Karpas-422 (cell line): ENCODE measurements at regions not wholly inside any gene's neighbourhood (a gene's known extent, or its start where the extent isn't known, plus 50 kb on each side); places are given as distances from the start of the nearest gene placed in this dataset.

Source experiments
- DNase-seq: peaks from one replicate; pipeline ENCODE4 v3.0.0-alpha.2; 2015
- H2AFZ ChIP-seq: fragments of 200-600 bp; sonication (generic); 2 replicates; pipeline ENCODE4 v1.6.1; 2014; ENCODE audit warnings: antibody characterized with exemption, low read length, mixed read lengths
- H3K27ac ChIP-seq: fragments of 200-600 bp; sonication (generic); 2 replicates; pipeline ENCODE4 v1.5.1; 2014; ENCODE audit warnings: mild to moderate bottlenecking, low read length, moderate library complexity
- H3K27me3 ChIP-seq: fragments of 200-600 bp; sonication (generic); 2 replicates; pipeline ENCODE4 v1.6.1; 2014; ENCODE audit warnings: low read length, mixed read lengths
- H3K36me3 ChIP-seq: fragments of 200-600 bp; sonication (generic); 2 replicates; pipeline ENCODE4 v1.6.1; 2014; ENCODE audit warnings: low read length, mixed read lengths; ENCODE audit not compliant: insufficient read depth
- H3K4me1 ChIP-seq: fragments of 200-600 bp; sonication (generic); 2 replicates; pipeline ENCODE4 v1.6.1; 2014; ENCODE audit warnings: mild to moderate bottlenecking, low read length, mixed read lengths
- H3K4me2 ChIP-seq: fragments of 200-600 bp; sonication (generic); 2 replicates; pipeline ENCODE4 v1.6.1; 2014; ENCODE audit warnings: low read length, low read depth, mild to moderate bottlenecking; ENCODE audit not compliant: poor library complexity, severe bottlenecking
- H3K4me3 ChIP-seq: fragments of 200-600 bp; sonication (generic); 2 replicates; pipeline ENCODE4 v1.5.1; 2014; ENCODE audit warnings: mild to moderate bottlenecking, antibody characterized with exemption, low read length, mixed read lengths
- H3K79me2 ChIP-seq: fragments of 200-600 bp; sonication (generic); 2 replicates; pipeline ENCODE4 v1.6.1; 2014; ENCODE audit warnings: mild to moderate bottlenecking, low read length, mixed read lengths
- H3K9ac ChIP-seq: fragments of 200-600 bp; sonication (generic); 2 replicates; pipeline ENCODE4 v1.6.0; 2014; ENCODE audit warnings: low read length
- H3K9me2 ChIP-seq: fragments of 200-600 bp; sonication (generic), shearing (Covaris generic); replicated peaks from 2 replicates; pipeline ENCODE4 v1.6.0; 2014; ENCODE audit warnings: mild to moderate bottlenecking, low read length, moderate library complexity; ENCODE audit not compliant: insufficient read depth
- H3K9me3 ChIP-seq: fragments of 300-700, 200-600 bp; sonication (generic); 2 replicates; pipeline ENCODE4 v1.6.1; 2014; ENCODE audit warnings: low read length, mixed read lengths
- H4K20me1 ChIP-seq: fragments of 200-600 bp; sonication (generic); 2 replicates; pipeline ENCODE4 v1.6.1; 2014; ENCODE audit warnings: mild to moderate bottlenecking, antibody characterized with exemption, low read length, low read depth; ENCODE audit not compliant: insufficient read depth

GRCh38 chr6:78482801-78483552 lies 384.4 kb upstream of the IRAK1BP1 start:
- Histone ChIP-seq H4K20me1 (no peaks in the 10 kb centered on the region), H3K4me3 (no peak overlapping the region), H3K9ac (no peak overlapping the region), H3K9me3 (no peaks in the 10 kb centered on the region), H3K4me2 (no peak overlapping the region), H3K36me3 (no peaks in the 10 kb centered on the region), H3K9me2 (no peaks in the 10 kb centered on the region; the same call in 1 of the 2 replicates), H3K27ac (no peak overlapping the region), H3K4me1 (no peaks in the 10 kb centered on the region), H3K79me2 (no peaks in the 10 kb centered on the region), H3K27me3 (no peaks in the 10 kb centered on the region), H2AFZ (no peak overlapping the region)
- no peak for DNase-seq

- Histone ChIP-seq H3K27ac (no peak overlapping the region), H3K79me2 (no peaks in the 10 kb centered on the region), H3K4me1 (no peaks in the 10 kb centered on the region), H4K20me1 (no peaks in the 10 kb centered on the region), H3K9me2 (no peaks in the 10 kb centered on the region; the same call in 1 of the 2 replicates), H3K36me3 (no peaks in the 10 kb centered on the region), H3K27me3 (no peaks in the 10 kb centered on the region), H3K4me3 (no peak overlapping the region), H3K9me3 (no peaks in the 10 kb centered on the region), H3K4me2 (no peak overlapping the region), H2AFZ (no peak overlapping the region), H3K9ac (no peak overlapping the region)
- no peak for DNase-seq
Observed at GRCh38 chr6:78483553-78484197, 383.7 kb upstream of the IRAK1BP1 start.

GRCh38 chr6:78484198-78485064 lies 382.9 kb upstream of the IRAK1BP1 start:
- H3K36me3 ChIP-seq = no peaks in the 10 kb centered on the region
- no peak overlapping the region for H3K4me2 ChIP-seq
- H3K9me3 ChIP-seq = no peaks in the 10 kb centered on the region
- no peaks in the 10 kb centered on the region for H4K20me1 ChIP-seq
- no peak overlapping the region for H3K9ac ChIP-seq
- H3K27me3 ChIP-seq = no peaks in the 10 kb centered on the region
- H2AFZ ChIP-seq = no peak overlapping the region
- no peaks in the 10 kb centered on the region for H3K79me2 ChIP-seq
- no peak overlapping the region for H3K27ac ChIP-seq
- H3K9me2 ChIP-seq = no peaks in the 10 kb centered on the region; the same call in 1 of the 2 replicates
- no peak overlapping the region for H3K4me3 ChIP-seq
- no peak for DNase-seq
- H3K4me1 ChIP-seq = no peaks in the 10 kb centered on the region

GRCh38 chr6:78487401-78487800 lies 379.9 kb upstream of the IRAK1BP1 start:
- no peak overlapping the region for H3K27ac ChIP-seq
- no peaks in the 10 kb centered on the region for H3K4me1 ChIP-seq
- no peak overlapping the region for H3K4me2 ChIP-seq
- H3K9ac ChIP-seq = no peak overlapping the region
- no peak for DNase-seq
- H2AFZ ChIP-seq = no peak overlapping the region
- H4K20me1 ChIP-seq = no peaks in the 10 kb centered on the region
- no peaks in the 10 kb centered on the region; the same call in 1 of the 2 replicates for H3K9me2 ChIP-seq
- no peaks in the 10 kb centered on the region for H3K27me3 ChIP-seq
- no peaks in the 10 kb centered on the region for H3K36me3 ChIP-seq
- H3K79me2 ChIP-seq = no peaks in the 10 kb centered on the region
- no peaks in the 10 kb centered on the region for H3K9me3 ChIP-seq
- H3K4me3 ChIP-seq = no peak overlapping the region

GRCh38 chr6:78489874-78490273 lies 377.5 kb upstream of the IRAK1BP1 start:
- Histone ChIP-seq H3K4me1 (no peaks in the 10 kb centered on the region), H3K27me3 (no peaks in the 10 kb centered on the region), H2AFZ (no peak overlapping the region), H3K9me2 (no peaks in the 10 kb centered on the region), H3K27ac (no peak overlapping the region), H3K36me3 (no peaks in the 10 kb centered on the region), H3K4me2 (no peak overlapping the region), H3K4me3 (no peak overlapping the region), H3K9ac (no peak overlapping the region), H3K9me3 (no peaks in the 10 kb centered on the region), H4K20me1 (no peaks in the 10 kb centered on the region), H3K79me2 (no peaks in the 10 kb centered on the region)
- DNase-seq = no peak

GRCh38 chr6:78492351-78493017 lies 374.9 kb upstream of the IRAK1BP1 start:
- Histone ChIP-seq H3K9me3 (no peaks in the 10 kb centered on the region), H3K4me1 (no peaks in the 10 kb centered on the region), H3K9ac (no peak overlapping the region), H3K27me3 (no peaks in the 10 kb centered on the region), H3K9me2 (no peaks in the 10 kb centered on the region), H3K4me3 (no peak overlapping the region), H2AFZ (no peak overlapping the region), H3K79me2 (no peaks in the 10 kb centered on the region), H4K20me1 (no peaks in the 10 kb centered on the region), H3K4me2 (no peak overlapping the region), H3K27ac (no peak overlapping the region), H3K36me3 (no peaks in the 10 kb centered on the region)
- DNase-seq = no peak

- Histone ChIP-seq H3K27me3 (no peaks in the 10 kb centered on the region), H4K20me1 (no peaks in the 10 kb centered on the region), H3K4me2 (no peak overlapping the region), H3K27ac (no peak overlapping the region), H3K9me2 (no peaks in the 10 kb centered on the region), H3K9ac (no peak overlapping the region), H3K36me3 (no peaks in the 10 kb centered on the region), H3K9me3 (no peaks in the 10 kb centered on the region), H3K4me3 (no peak overlapping the region), H3K4me1 (no peaks in the 10 kb centered on the region), H2AFZ (no peak overlapping the region), H3K79me2 (no peaks in the 10 kb centered on the region)
- DNase-seq = no peak
Observed at GRCh38 chr6:78500299-78501089, 366.9 kb upstream of the IRAK1BP1 start.
